NCI-H1694 treated with DMSO at 0.1 percent for 48 hours (cell line): ENCODE measurements at regions not wholly inside any gene's neighbourhood (a gene's known extent, or its start where the extent isn't known, plus 50 kb on each side); places are given as distances from the start of the nearest gene placed in this dataset.

Source experiments
- DNase-seq: peaks from one replicate; lab custom pipeline; 2025; lab: John Stamatoyannopoulos, UW

DNA sequence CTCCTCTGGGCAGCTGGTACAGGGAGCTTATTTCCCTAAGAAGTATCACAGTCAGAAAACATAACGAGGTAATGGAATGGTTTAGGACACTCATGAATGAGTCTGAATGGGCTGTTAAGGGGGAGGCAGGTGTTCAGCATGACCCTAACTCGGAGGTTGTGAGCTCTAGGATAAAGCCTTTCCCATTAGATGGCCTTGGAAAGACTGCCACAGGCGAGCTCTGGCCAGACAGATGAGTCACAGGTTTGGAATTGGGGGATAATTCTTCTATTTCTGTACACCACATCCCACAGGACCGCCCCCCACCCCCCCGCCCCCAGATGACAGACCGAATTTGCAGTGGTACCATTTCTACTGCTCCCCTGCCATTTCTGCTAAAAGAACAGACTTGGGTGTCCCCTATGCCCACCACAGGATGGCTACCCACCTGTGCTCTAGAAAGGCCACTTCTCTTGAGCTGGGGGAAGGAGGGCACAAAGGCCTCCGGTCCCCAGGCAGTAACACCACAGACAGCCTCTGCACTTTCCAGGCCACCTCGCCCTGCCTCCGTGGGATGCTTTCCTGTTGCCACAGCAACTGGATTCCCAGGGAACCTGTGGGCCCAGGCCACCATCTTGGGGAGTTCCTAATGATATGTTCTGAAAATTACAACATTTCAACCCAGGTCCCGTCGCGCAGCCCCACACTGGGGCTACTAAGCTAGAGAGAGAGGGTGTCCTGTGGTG, 76.7 kb downstream of the TRIM29 start:
- no peak for DNase-seq

DNA sequence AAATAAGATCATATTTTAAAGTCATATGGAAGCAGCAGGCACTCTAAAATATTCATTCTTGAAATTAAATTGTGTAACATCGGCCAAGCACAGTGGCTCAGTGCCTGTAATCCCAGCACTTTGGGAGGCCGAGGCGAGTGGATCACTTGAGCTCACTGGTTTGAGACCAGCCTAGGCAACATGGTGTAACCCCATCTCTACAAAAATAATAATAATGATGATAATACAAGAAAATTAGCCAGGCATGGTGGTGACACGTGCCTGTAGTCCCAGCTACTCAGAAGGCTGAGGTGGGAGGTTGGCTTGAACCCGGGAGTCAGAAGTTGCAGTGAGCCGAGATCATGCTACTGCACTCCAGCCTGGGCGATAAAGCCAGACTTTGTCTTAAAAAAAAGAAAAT, 77.4 kb downstream of the TRIM29 start:
- no peak for DNase-seq

DNA sequence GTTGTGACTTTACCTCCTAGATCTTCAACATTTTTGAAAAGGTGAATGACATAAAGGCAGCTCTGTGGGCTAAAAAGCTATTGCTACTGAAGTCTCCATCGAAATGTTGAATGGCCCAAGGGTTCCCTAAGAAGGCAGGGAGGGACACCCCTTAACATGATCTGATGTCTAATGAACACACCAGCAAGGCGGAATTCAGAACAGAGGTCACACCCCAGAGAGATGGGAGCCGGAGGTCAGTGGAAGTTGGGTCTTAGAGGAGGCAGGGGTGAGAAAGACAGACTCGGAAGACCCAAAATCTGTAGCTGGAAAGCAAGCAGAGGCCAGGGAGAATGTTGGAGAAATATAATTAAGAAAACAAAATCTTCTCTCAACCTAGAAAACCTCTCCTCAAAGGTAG, 79.0 kb downstream of the TRIM29 start:
- no peak for DNase-seq

DNA sequence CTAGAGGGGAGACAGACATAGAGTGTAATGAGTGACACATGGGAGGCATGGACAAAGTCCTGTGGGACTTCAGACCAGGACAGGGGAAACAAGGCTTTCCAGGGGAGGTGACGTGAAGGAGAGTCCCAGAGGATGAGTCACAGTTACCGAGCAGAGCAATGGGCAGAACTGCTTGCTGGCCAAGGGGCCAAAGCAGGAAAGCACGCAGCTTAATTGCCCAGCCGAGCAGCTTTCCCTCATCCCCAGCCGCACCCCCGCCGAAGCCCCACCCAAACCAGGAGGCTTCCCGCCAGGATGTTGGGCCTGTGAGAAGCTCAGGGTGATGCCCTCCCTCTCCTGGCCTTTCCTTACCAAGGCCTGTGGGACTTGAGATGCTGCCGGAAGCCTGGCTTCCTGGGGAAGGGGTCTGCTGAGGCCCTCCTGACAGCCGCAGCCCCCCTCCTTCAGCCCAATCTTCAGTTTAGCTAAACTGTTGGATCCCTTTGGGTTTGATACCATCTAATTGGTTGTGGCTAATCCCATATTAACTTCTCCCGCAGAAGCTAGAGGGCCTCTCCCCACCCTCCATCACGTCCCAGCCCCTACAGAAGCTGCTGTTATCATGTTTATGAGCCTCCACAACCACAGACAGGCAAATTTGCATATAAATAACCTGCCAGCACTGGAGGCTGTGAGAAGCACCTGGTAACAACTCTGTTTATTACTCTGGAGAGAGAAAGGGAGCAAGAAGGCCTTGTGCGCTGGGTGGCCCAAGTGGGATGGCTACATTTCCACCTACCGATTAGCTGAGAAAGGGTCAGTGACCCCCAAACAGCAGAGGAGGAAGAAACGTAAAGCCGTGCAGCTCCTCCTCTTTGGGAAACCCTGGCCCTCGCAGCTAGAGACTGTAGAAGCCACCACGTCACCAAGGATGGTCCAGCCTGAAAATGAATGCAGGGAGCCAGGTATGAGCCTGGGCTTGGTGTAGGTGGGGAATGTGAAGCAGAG, 80.0 kb downstream of the TRIM29 start:
- no peak for DNase-seq

DNA sequence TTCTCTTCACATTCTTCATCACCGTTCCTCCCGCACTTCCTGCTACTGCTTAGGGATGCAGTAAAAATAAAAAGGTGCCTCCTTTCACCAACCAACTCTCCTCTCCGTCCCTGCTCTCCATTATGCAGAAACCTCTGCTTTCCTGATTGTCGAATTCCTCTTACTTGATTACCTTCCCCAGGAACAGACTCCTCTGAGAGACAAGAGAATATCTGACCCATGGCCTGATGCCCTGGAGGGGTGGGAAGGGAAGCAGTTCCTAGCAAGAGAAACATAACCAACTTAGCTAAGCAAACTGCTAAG, 80.9 kb downstream of the TRIM29 start:
- DNase-seq, result no peak

DNA sequence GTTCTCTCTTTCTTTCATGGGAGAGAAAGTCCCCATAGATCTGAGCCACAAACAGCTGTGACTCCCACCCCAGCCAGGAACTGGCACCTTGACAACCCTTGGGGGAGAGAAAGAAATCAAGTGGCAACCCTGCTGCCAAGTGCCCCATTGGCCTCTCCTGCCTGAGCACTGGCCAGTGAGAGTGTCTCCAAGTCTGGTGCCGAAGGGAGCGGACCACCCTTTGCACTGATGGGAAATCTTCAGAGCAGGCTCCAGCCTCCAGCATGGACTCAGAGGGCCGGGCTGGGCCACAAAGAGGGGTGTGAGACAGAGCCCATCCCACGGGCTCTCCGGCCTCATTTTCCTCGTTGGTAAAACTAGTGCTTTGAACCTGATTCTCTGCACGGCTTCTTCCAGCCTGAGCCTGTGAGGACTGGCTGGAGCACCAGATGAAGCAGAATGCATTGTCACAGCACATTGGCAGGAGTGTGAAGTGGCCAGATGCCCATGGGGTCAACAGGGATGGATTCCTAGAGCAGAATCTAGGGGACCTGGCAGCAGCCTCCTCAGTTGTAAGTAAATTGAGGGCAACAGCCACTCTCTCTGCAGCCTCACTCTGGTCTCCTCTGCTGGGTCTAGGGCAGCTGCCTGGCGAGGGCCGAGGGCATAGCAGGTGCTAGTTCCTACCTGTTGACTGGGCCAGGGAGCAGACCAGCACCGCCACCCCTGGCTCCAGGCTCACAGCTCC, 81.4 kb downstream of the TRIM29 start:
- DNase-seq, result no peak

DNA sequence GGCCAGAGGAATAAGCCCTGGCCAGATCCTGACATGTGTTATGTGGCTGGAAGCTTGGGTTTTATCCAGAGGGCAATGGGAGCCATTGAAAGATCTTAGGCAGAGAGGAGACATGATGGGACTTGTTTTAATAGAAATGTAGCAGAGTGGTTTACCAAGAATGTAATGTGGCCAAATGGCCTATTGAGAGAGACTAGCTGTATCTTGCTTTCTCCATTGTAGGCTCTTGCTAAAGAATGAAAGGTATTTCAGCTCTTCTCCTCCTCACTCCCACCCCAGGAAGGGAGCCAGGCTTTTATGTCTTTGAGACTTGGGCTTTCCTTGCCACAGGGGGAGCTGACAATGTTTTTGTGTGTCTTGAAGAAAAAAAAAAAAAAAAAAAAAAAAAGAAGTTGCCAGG, 82.3 kb downstream of the TRIM29 start:
- DNase-seq, result no peak

DNA sequence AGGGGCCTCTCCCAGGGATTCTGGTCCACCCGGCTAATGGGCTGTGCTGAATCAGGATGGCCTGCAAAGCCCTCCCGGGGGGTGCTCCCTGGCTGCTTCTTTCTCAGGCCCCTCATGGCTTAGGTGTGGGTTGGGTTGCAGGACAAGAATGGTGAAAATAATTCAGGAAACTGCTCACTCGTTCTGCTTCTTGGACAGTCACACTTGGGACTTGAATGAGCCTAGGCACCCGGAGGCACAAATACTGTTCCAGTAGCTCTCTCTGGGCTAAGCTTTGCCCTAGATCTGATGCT, 83.2 kb downstream of the TRIM29 start:
- no peak for DNase-seq

DNA sequence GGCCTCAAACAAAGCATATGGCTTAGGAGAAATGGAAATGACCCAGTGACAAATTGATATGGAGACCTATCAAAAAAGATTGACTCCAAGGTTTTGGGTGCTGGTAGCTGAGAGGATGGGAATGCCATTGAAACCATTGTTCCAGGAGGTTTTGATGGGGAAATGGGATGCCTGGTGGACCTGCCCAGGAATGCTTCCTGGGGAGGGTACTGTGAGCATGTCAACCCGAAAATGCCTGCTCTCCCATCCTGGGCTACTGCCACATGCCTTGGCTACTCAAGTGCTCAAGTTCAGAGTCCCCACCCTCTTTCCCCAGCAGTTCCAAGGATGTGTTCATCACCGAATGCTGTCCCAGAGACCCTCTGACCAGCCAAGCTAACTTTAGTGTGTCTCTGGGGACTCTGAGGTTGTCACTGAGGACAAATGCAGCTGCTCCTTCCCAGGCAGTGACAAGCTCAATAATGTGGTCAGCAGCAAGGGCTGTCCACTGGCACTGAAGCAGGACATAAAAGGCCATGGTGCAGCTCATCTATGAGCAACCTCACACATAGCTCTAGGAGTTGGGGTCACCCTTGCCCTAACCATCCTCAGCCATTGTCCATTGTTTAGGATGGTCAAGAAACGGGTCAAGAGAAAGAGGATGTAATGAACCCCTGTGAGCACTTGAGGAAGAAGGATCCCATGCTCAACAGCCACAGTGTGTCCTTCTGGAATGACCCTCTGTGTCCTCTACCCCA, 83.7 kb downstream of the TRIM29 start:
- DNase-seq, result no peak

DNA sequence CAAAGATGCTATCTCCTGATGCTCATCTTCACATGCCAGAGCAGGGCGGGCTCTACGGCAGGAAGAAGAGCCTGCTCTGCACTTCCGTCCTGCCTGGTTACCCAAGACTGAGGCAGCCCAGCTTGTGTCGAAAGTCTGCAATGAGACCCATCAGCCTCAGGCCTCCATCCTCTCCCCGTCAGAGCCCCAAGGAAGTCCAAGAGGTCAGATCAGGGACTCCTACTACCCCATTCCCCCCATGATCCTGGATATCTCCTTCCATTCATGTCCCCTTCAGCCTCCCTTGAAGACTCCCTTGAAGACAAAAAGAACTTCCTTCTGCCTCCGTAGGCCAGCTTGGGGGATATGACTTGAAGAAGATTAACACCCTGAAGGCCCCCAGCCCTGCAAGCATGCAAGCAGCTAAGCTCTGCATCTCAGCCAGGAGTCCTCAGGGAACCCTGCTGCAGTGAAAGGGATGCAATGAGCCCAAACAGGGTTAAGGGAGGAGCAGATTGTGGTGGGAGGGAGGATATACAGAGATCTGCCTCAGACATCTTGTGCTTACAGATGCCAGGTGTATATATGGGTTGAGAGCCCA, 85.6 kb downstream of the TRIM29 start:
- DNase-seq, result no peak

DNA sequence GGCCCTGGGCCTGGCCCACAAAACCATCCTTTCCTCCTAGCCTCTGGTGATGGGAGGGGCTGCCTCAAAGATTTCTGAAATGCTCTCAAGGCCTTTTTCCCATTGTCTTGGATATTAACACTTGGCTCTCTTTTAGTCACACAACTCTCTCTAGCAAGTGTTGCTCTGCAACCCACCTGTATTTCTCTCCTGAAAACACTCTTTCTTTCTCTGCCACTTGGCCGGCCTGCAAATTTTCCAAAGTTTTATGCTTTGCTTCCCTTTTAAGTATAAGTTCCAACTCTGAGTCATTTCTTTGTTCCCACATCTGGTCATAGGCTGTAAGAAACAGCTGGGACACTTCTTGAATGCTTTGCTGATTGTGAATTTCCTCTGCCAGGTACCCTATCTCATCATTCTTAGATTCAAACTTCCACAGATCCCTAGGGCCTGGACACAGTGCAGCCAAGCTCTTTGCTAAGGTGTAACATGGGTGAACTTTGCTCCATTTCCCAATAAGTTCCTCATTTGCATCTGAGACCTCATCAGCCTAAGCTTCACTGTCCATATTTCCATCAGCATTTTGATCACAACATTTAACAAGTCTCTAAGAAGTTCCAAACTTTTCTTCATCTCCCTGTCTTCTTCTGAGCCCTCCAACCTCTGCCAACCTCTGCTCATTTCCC, 93.8 kb downstream of the TRIM29 start:
- no peak for DNase-seq

DNA sequence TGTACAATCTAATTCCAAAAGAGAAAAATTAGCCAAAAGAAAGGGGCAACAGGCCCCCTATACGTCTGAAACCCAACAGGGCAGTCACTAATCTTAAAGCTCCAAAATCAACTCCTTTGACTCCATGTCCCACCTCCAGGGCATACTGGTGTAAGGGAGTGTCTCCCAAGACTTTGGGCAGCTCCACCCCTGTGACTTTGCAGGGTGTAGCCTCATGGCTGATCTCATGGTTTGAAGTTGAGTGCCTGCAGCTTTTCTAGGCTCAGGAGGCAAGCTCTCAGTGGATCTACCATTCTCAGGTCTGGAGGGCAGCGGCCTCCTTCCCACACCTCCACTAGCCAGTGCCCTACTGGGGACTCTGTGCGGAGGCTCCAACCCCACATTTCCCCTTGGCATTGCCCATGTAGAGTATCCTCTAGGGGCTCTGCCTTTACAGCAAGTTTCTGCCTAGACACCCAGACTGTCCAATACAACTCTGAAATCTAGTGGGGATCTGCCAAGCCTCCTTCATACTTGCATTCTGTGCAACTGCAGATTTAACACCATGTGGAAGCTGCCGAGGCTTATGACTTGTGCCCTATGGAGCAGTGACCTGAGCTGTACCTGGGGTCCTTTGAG, 94.5 kb downstream of the TRIM29 start:
- no peak for DNase-seq

DNA sequence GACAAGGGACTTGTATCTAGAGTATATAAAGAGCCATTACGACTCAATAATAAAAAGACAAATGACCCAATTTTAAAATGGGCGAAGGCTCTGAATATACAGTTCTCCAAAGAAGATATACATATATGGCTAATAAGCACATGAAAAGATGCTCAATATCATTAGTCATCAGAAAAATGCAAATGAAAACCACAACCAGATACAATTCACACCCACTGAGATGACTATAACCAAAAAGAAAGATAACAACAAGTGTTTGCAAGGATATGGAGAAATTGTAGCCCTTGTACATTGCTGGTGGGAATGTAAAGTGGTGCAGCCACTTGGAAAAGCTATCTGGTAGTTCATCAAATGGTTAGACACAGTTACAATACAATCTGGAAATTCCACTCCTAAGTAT, 96.3 kb downstream of the TRIM29 start:
- DNase-seq, result no peak

DNA sequence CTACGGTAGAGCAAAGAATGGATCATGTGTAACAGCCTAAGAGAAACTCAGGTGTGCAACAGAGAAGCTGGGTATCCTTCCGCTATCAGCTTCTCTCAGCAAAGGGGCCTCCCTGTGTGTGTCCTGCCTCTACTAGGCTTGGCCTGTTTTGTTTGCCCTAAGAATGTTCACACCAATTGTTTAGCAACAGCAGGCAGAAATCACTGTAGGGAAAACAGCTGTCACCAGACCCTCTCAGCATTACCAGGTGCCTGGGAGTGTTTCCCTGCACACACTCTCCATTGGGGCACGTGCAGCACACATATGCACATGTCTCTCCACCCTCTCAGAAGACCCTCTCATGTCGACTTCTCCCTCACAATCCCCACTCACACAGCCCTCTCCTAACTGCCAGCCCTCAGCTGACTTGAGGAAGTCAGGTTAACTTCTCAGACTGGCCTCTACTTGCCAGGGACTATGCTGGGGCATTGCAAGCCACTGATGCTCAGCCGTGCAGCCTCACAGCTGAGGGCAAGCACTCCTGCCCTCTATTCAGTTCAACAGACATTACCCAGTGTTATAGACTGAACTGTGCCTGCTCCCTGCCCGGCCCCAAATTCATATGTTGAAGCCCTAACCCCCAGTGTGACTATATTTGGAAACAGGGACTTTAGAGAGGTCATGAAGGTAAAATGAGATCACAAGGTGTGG, 97.6 kb downstream of the TRIM29 start:
- DNase-seq, result no peak

DNA sequence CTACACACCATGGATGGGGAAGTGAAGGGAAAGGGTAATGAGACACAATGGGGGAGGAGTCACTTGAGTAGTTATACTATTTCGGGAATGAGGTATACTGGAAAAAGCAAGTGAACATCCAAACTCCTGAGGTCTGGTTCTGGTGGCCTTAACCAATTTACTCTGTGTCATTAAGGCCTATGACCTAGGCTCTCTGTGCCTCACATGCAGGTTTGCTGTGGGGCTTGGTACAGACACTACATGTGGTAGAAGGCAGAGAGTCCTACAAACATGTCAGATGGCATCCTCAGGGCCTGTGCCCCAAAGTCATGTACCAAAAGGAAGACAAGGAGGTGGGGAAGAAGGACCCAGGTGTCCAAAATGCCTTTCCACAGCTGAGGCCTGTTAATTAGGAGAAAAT, 98.9 kb downstream of the TRIM29 start:
- DNase-seq, result no peak

DNA sequence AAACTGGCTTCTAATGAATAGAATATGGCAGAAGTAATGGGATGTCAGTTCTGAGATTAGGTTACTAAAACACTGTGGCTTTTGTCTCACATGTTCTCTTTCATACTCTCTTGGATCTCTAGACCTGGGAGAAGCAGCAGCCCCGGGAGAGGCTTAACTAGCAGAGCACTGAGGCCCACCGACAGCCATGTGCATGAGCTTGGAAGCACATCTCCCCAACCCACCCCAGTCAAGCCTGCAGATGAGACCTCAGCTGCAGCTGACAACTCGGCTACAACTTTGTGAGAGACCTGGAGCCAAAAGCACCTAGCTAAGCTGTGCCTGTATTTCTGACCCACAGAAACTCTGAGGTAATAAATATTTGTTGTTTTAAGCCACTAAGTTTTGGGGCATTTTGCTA, 100.8 kb downstream of the TRIM29 start:
- no peak for DNase-seq

DNA sequence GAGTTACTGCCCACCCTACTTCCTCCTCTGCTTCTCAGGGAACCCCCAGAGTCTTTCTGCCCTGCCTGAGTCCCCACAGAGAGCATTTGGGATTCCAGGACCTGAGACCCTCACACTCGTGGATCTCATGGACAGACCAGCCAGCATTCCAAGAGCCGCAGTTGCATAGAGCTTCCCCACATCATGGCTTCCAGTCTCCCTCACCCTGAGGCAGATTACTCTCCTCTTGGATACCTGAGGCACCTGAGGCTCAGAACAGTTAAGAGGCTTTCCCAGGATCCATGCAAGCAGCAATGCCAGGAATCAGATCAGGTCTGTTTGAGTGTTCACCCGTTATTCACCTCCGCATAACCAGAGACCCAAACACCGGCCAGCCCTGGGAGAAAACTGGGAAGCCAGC, 102.2 kb downstream of the TRIM29 start:
- no peak for DNase-seq

DNA sequence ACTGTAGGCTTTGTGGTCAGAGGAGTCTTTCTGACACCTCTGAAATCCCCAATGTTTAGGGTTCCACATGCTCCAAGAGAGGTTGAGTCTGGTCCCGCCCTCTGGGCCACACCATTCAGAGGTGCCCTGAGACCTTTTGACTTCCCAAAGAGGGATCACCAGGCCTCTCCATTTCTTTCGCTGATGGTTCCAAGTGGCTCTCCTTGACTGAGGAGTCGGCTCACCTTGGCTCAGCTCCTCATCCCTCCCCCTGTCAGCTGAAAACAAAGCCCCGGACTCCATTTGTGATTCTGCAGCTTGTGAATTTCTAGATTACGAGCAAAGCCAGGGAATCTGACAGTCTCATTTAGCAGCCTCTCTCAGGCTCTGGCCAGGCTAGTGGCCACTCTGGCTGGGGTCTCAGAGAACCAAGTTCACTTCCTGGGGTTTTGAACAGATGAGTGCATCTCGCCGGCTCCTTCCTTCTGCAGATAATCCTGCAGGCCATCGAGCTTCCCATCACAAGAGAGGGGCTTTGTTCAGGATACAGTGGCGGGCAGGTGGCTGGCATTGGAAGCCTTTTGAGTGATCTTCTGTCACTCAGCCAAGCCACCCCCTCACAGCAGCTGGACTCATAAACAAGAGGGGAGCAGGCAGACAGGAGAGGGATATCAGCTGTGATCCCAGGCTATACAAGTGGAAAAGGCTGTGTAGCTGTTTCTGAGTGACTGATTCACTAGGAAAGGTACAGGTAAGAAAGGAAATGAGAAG, 102.9 kb downstream of the TRIM29 start:
- peak; percentile 31 for DNase-seq

DNA sequence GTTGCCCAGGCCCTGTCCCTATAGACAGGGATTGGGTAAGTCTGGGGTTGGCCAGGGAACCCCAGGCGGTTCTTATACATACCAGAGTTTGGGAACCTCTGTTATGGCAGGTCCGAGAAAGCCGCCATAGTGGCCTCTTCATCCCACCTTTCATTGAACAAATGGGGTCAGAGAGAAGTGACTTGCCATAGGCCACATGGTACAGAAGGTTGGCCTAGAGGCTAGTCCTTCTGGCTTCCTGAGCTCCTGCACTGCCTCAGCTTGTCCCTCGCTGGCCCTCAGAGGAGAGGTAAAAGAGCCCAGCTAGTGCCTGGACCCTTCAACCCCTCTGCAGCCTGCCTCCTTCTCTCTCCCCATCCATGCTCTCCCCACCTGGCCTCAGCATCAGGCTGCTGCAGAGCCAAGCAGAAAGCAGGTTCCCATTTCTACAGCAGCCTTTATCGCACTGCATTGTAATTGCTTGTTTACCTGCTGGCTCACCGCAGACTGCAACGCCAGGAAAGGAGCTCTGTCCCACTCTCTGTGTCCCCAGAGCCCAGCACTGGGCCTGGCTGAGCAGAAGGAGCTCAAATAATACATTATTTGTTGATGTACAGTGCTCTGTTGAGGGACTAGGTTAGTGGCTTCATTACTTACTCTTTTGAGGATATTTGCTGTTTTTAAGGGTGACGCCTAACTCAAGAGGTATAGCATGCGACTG, 103.6 kb downstream of the TRIM29 start:
- no peak for DNase-seq
